ENCODE measurements at regions not wholly inside any gene's neighbourhood (a gene's known extent, or its start where the extent isn't known, plus 50 kb on each side); places are given as distances from the start of the nearest gene placed in this dataset.

GRCh38 chr7:98686466-98687080 is 69.5 kb downstream of the NPTX2 start:
- no peaks in the 10 kb centered on the region for H3K36me3 ChIP-seq
- peaks cover 3% of the 10 kb centered on the region for H3K9me3 ChIP-seq
- no peak overlapping the region for H3K4me3 ChIP-seq
- DNase-seq (ENCODE audit: low spot score in 2 of 2), result no peak
- H3K27ac ChIP-seq, result no peak overlapping the region
- whole genome bisulfite sequencing, result 41% methylated on average over 4 of the region's 4 CpGs
- no peaks in the 10 kb centered on the region for H3K4me1 ChIP-seq
- TF ChIP-seq EP300 (IDR thresholded peaks at IDR 0.05) (no peak), POLR2AphosphoS5 (IDR thresholded peaks at IDR 0.05) (no peak), POLR2A (IDR thresholded peaks at IDR 0.05) (no peak)
- TF ChIP-seq, protein P1, sequence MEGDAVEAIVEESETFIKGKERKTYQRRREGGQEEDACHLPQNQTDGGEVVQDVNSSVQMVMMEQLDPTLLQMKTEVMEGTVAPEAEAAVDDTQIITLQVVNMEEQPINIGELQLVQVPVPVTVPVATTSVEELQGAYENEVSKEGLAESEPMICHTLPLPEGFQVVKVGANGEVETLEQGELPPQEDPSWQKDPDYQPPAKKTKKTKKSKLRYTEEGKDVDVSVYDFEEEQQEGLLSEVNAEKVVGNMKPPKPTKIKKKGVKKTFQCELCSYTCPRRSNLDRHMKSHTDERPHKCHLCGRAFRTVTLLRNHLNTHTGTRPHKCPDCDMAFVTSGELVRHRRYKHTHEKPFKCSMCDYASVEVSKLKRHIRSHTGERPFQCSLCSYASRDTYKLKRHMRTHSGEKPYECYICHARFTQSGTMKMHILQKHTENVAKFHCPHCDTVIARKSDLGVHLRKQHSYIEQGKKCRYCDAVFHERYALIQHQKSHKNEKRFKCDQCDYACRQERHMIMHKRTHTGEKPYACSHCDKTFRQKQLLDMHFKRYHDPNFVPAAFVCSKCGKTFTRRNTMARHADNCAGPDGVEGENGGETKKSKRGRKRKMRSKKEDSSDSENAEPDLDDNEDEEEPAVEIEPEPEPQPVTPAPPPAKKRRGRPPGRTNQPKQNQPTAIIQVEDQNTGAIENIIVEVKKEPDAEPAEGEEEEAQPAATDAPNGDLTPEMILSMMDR (IDR thresholded peaks at IDR 0.05), result no peak
- no peaks in the 10 kb centered on the region for H3K27me3 ChIP-seq

DNA sequence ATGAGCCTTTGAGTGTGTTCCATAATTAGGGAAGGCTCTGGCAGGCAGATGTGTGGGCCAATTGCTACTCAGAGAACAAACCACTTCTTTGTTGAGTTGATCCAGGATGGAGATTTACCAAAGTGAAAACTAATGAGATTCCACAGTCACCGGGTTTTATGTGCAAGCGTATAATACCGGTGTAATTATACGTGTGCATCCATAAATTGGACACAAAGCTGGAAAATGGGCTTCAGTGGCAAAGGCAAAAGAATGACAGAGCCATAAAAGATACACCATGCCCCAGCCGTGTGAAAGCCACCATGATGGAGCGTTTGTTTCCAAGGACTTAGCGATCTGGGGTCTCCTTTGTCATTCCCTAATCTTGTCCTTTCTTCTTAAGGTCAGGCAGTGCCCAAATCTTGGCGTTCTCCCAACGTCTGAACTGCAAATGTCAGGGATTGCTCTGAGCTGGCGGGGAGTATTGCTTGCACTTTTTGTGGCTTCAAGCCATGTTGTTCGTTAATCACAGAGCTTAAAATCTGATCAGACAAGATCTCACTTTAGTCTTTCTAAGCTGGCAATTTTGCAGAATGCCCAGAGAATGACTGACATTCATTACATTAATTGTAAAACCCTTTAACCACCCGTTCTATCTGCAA is 70.1 kb downstream of the NPTX2 start:
- no peaks in the 10 kb centered on the region for H3K27me3 ChIP-seq
- no peaks in the 10 kb centered on the region for H3K4me1 ChIP-seq
- no peak overlapping the region for H3K27ac ChIP-seq
- no peaks in the 10 kb centered on the region for H3K36me3 ChIP-seq
- peaks cover 3% of the 10 kb centered on the region for H3K9me3 ChIP-seq
- WGBS, result 44% methylated on average over 12 of the region's 12 CpGs
- no peak overlapping the region for H3K4me3 ChIP-seq
- no peak for TF ChIP-seq POLR2A (IDR thresholded peaks at IDR 0.05)
- no peak for TF ChIP-seq POLR2AphosphoS5 (IDR thresholded peaks at IDR 0.05)
- TF ChIP-seq EP300 (IDR thresholded peaks at IDR 0.05), result no peak
- TF ChIP-seq, protein P1 (IDR thresholded peaks at IDR 0.05), result no peak
- DNase-seq (ENCODE audit: low spot score in 2 of 2), result no peak

DNA sequence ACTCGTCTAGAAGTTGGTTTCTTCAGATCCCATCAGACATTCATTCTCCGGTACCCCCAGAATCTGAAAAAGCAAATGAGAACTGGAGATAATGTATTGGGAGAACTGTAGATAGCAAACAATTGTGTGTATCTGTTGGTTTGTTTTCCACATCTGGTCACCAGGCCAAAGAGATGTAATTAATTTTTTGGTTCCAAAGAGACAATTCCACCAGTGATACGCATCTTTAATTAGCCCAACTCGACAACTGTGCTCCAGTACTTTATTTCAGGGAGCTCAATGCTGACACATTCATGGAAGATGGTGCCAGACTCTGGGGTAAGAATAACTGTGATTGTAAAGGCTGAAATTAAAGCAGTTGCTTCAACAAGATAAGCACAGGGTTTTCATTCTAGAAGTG is 74.5 kb downstream of the NPTX2 start:
- no peaks in the 10 kb centered on the region for H3K36me3 ChIP-seq
- no peaks in the 10 kb centered on the region for H3K4me1 ChIP-seq
- no peak overlapping the region for H3K4me3 ChIP-seq
- H3K27ac ChIP-seq, result no peak overlapping the region
- TF ChIP-seq, protein P1 (IDR thresholded peaks at IDR 0.05), result no peak
- TF ChIP-seq EP300 (IDR thresholded peaks at IDR 0.05) (no peak), POLR2A (IDR thresholded peaks at IDR 0.05) (no peak), POLR2AphosphoS5 (IDR thresholded peaks at IDR 0.05) (no peak)
- H3K27me3 ChIP-seq, result no peaks in the 10 kb centered on the region
- H3K9me3 ChIP-seq, result peaks cover 11% of the 10 kb centered on the region
- no peak for DNase-seq (ENCODE audit: low spot score in 2 of 2)
- 82% methylated on average over 4 of the region's 4 CpGs for WGBS

GRCh38 chr7:98697083-98697482 is 80.0 kb downstream of the NPTX2 start:
- Histone ChIP-seq H3K4me3 (no peak overlapping the region), H3K27me3 (no peaks in the 10 kb centered on the region), H3K4me1 (no peaks in the 10 kb centered on the region), H3K36me3 (no peaks in the 10 kb centered on the region), H3K9me3 (peaks cover 8% of the 10 kb centered on the region), H3K27ac (no peak overlapping the region)
- WGBS, result 62% methylated on average over 3 of the region's 3 CpGs
- TF ChIP-seq POLR2AphosphoS5 (IDR thresholded peaks at IDR 0.05) (no peak), EP300 (IDR thresholded peaks at IDR 0.05) (no peak), POLR2A (IDR thresholded peaks at IDR 0.05) (no peak)
- TF ChIP-seq, protein P1 (IDR thresholded peaks at IDR 0.05), result no peak
- no peak for DNase-seq (ENCODE audit: low spot score in 2 of 2)

DNA sequence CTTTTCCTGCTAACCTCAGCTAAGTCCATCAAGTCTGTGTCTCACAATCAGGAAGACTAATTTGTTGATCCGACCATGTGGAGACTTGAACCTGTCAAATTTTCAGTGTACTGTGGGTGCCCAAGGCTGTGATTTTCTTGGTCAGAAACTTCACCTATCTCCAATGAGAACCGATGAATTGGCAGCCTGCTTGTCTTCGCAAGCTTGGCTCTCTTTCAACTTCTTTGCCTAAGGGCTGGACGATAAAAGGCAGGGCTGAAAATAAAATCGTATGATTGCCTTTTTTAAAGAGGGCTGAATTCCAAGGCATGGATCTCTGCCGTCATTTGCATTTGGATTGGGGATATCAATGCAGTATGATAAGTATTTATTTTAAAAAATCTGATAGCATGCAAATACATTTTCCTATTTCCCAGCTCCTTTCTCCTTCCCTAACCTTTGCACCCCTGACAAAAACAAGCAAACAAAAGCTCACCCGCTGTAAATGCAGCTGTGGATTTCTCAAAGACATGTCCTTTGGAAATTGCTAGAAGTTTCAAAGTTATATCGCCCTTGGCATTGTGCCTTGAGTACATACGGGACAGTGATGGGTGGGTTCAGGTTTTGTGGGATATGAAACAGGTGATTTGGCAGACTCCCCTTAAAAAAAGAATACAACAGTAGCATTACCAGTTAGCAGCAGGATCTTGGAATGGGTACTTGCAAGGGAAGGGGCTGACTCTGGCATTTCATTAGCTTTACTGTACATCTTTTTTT is 80.6 kb downstream of the NPTX2 start:
- Histone ChIP-seq H3K9me3 (peaks cover 8% of the 10 kb centered on the region), H3K27ac (no peak overlapping the region), H3K36me3 (no peaks in the 10 kb centered on the region), H3K4me3 (no peak overlapping the region), H3K4me1 (no peaks in the 10 kb centered on the region), H3K27me3 (no peaks in the 10 kb centered on the region)
- WGBS, result 51% methylated on average over 9 of the region's 9 CpGs
- DNase-seq (ENCODE audit: low spot score in 2 of 2), result no peak
- TF ChIP-seq POLR2AphosphoS5 (IDR thresholded peaks at IDR 0.05) (no peak), EP300 (IDR thresholded peaks at IDR 0.05) (no peak), POLR2A (IDR thresholded peaks at IDR 0.05) (no peak)
- TF ChIP-seq, protein P1 (IDR thresholded peaks at IDR 0.05), result no peak

All from suprapubic skin (tissue), 4 donors.